Activated naive CD4-positive, alpha-beta T cell treated with anti-CD3 and anti-CD28 coated beads for 36 hours (primary cell): ENCODE measurements at regions not wholly inside any gene's neighbourhood (a gene's known extent, or its start where the extent isn't known, plus 50 kb on each side); places are given as distances from the start of the nearest gene placed in this dataset.
"Not testable (repeated sequence)": the region's sequence is repeated elsewhere in the genome, so short reads cannot be mapped to it uniquely, and the experiment has no call there.

ENCODE experiments used
- CTCF ChIA-PET: fragments of 350-600 bp; sonication (Branson Sonifier 250); formaldehyde crosslinking; loops from one replicate; lab custom pipeline; 2021; ENCODE audit warnings: antibody characterized with exemption; lab: Charles Lee
- DNase-seq: peaks from one replicate; pipeline ENCODE4 v3.0.0-alpha.2; 2020
- H3K27ac Mint-ChIP-seq: one replicate; pipeline ENCODE4 v1.8.0; 2021; ENCODE audit warnings: mild to moderate bottlenecking, mixed read lengths
- H3K27me3 Mint-ChIP-seq: one replicate; pipeline ENCODE4 v1.8.0; 2021; ENCODE audit warnings: low read depth, mixed read lengths
- H3K36me3 Mint-ChIP-seq: one replicate; pipeline ENCODE4 v1.8.0; 2021; ENCODE audit warnings: low read depth, mixed read lengths
- H3K4me1 Mint-ChIP-seq: one replicate; pipeline ENCODE4 v1.8.0; 2021; ENCODE audit warnings: low read depth, mixed read lengths
- H3K4me3 Mint-ChIP-seq: one replicate; pipeline ENCODE4 v1.8.0; 2021; ENCODE audit warnings: mild to moderate bottlenecking, moderate library complexity, mixed read lengths
- H3K9me3 Mint-ChIP-seq: one replicate; pipeline ENCODE4 v1.8.0; 2021; ENCODE audit warnings: mixed read lengths
- intact Hi-C: fragments of 100-400 bp; cut with micrococcal nuclease; formaldehyde crosslinking; loops from one replicate; pipeline ENCODE4 v1.15.1; 2023

- no peaks in the 10 kb centered on the region for H3K4me1 Mint-ChIP-seq
- H3K36me3 Mint-ChIP-seq = no peaks in the 10 kb centered on the region
- H3K27me3 Mint-ChIP-seq = no peaks in the 10 kb centered on the region
- intact Hi-C loops = no loop called here
- H3K9me3 Mint-ChIP-seq = no peaks in the 10 kb centered on the region
- no peak for DNase-seq
- no peak overlapping the region for H3K4me3 Mint-ChIP-seq
- H3K27ac Mint-ChIP-seq = no peak overlapping the region
- CTCF ChIA-PET = no interaction called here
These were observed 72.2 kb downstream of the CRLF2 start for GRCh38 chrX:1140236-1140681.

- Mint-ChIP-seq H3K4me3 (no peak overlapping the region), H3K27ac (no peak overlapping the region), H3K27me3 (no peaks in the 10 kb centered on the region), H3K36me3 (no peaks in the 10 kb centered on the region), H3K9me3 (no peaks in the 10 kb centered on the region), H3K4me1 (no peaks in the 10 kb centered on the region)
- DNase-seq = no peak
- intact Hi-C loops = no loop called here
- CTCF ChIA-PET = no interaction called here
These were observed 73.3 kb downstream of the CRLF2 start for GRCh38 chrX:1139185-1139500.

GRCh38 chrX:1138476-1139184 lies 73.8 kb downstream of the CRLF2 start:
- H3K4me1 Mint-ChIP-seq = no peaks in the 10 kb centered on the region
- no peak overlapping the region for H3K4me3 Mint-ChIP-seq
- no peaks in the 10 kb centered on the region for H3K27me3 Mint-ChIP-seq
- no peak for DNase-seq
- no peaks in the 10 kb centered on the region for H3K36me3 Mint-ChIP-seq
- H3K27ac Mint-ChIP-seq = no peak overlapping the region
- CTCF ChIA-PET = no interaction called here
- intact Hi-C loops = no loop called here
- H3K9me3 Mint-ChIP-seq = no peaks in the 10 kb centered on the region

GRCh38 chrX:1137531-1137930 lies 74.9 kb downstream of the CRLF2 start:
- Mint-ChIP-seq H3K27ac (no peak overlapping the region), H3K27me3 (no peaks in the 10 kb centered on the region), H3K36me3 (no peaks in the 10 kb centered on the region), H3K4me1 (no peaks in the 10 kb centered on the region), H3K4me3 (no peak overlapping the region), H3K9me3 (no peaks in the 10 kb centered on the region)
- no peak for DNase-seq
- CTCF ChIA-PET = no interaction called here
- intact Hi-C loops = no loop called here

GRCh38 chrX:1136582-1136981 lies 75.9 kb downstream of the CRLF2 start:
- intact Hi-C loops, CTCF ChIA-PET, H3K27ac Mint-ChIP-seq, H3K9me3 Mint-ChIP-seq, H3K4me3 Mint-ChIP-seq, H3K36me3 Mint-ChIP-seq, H3K4me1 Mint-ChIP-seq, H3K27me3 Mint-ChIP-seq, DNase-seq: not testable (repeated sequence)

GRCh38 chrX:1134976-1135375 lies 77.5 kb downstream of the CRLF2 start:
- Mint-ChIP-seq H3K27me3 (no peaks in the 10 kb centered on the region), H3K27ac (no peak overlapping the region), H3K9me3 (no peaks in the 10 kb centered on the region), H3K4me3 (no peak overlapping the region), H3K36me3 (no peaks in the 10 kb centered on the region), H3K4me1 (no peaks in the 10 kb centered on the region)
- no peak for DNase-seq
- intact Hi-C loops = no loop called here
- CTCF ChIA-PET = no interaction called here

- CTCF ChIA-PET = no interaction called here
- Mint-ChIP-seq H3K9me3 (no peaks in the 10 kb centered on the region), H3K4me1 (no peaks in the 10 kb centered on the region), H3K27me3 (no peaks in the 10 kb centered on the region), H3K36me3 (no peaks in the 10 kb centered on the region), H3K27ac (no peak overlapping the region), H3K4me3 (no peak overlapping the region)
- intact Hi-C loops = no loop called here
- DNase-seq = no peak
These were observed 78.3 kb downstream of the CRLF2 start for GRCh38 chrX:1134156-1134555.

GRCh38 chrX:1126738-1127137 lies 85.7 kb downstream of the CRLF2 start:
- Mint-ChIP-seq H3K36me3 (no peaks in the 10 kb centered on the region), H3K9me3 (no peaks in the 10 kb centered on the region), H3K4me1 (no peaks in the 10 kb centered on the region), H3K27me3 (peaks cover 26% of the 10 kb centered on the region), H3K27ac (no peak overlapping the region), H3K4me3 (no peak overlapping the region)
- DNase-seq = no peak
- CTCF ChIA-PET = no interaction called here
- intact Hi-C loops = no loop called here

- H3K9me3 Mint-ChIP-seq = no peaks in the 10 kb centered on the region
- no peak overlapping the region for H3K27ac Mint-ChIP-seq
- DNase-seq = no peak
- H3K27me3 Mint-ChIP-seq = peaks cover 29% of the 10 kb centered on the region
- intact Hi-C loops = no loop called here
- no peak overlapping the region for H3K4me3 Mint-ChIP-seq
- CTCF ChIA-PET = no interaction called here
- no peaks in the 10 kb centered on the region for H3K4me1 Mint-ChIP-seq
- no peaks in the 10 kb centered on the region for H3K36me3 Mint-ChIP-seq
These were observed 87.9 kb downstream of the CRLF2 start for GRCh38 chrX:1124531-1124930.

- intact Hi-C loops, H3K36me3 Mint-ChIP-seq, DNase-seq, H3K4me1 Mint-ChIP-seq, CTCF ChIA-PET, H3K4me3 Mint-ChIP-seq, H3K9me3 Mint-ChIP-seq, H3K27ac Mint-ChIP-seq: not testable (repeated sequence)
- peaks cover 30% of the 10 kb centered on the region for H3K27me3 Mint-ChIP-seq
These were observed 89.6 kb downstream of the CRLF2 start for GRCh38 chrX:1122851-1123250.

- no peak overlapping the region for H3K27ac Mint-ChIP-seq
- no peaks in the 10 kb centered on the region for H3K4me1 Mint-ChIP-seq
- intact Hi-C loops = no loop called here
- H3K4me3 Mint-ChIP-seq = no peak overlapping the region
- CTCF ChIA-PET = no interaction called here
- no peaks in the 10 kb centered on the region for H3K9me3 Mint-ChIP-seq
- DNase-seq = no peak
- peaks cover 18% of the 10 kb centered on the region for H3K27me3 Mint-ChIP-seq
- no peaks in the 10 kb centered on the region for H3K36me3 Mint-ChIP-seq
These were observed 93.2 kb downstream of the CRLF2 start for GRCh38 chrX:1119275-1119674.

GRCh38 chrX:1118572-1119199 lies 93.8 kb downstream of the CRLF2 start:
- Mint-ChIP-seq H3K4me1 (no peaks in the 10 kb centered on the region), H3K9me3 (no peaks in the 10 kb centered on the region), H3K36me3 (no peaks in the 10 kb centered on the region), H3K27me3 (peaks cover 12% of the 10 kb centered on the region), H3K27ac (no peak overlapping the region), H3K4me3 (no peak overlapping the region)
- intact Hi-C loops = no loop called here
- no peak for DNase-seq
- CTCF ChIA-PET = no interaction called here

GRCh38 chrX:1115411-1115810 lies 97.0 kb downstream of the CRLF2 start:
- CTCF ChIA-PET, H3K36me3 Mint-ChIP-seq, intact Hi-C loops, H3K27ac Mint-ChIP-seq, H3K9me3 Mint-ChIP-seq, DNase-seq, H3K4me3 Mint-ChIP-seq: not testable (repeated sequence)
- H3K4me1 Mint-ChIP-seq = peaks cover 12% of the 10 kb centered on the region
- H3K27me3 Mint-ChIP-seq = peaks cover 17% of the 10 kb centered on the region
